Liver (tissue), 8 donors: ENCODE measurements at regions not wholly inside any gene's neighbourhood (a gene's known extent, or its start where the extent isn't known, plus 50 kb on each side); places are given as distances from the start of the nearest gene placed in this dataset.

Experiments used
- DNase-seq: peaks from one replicate; pipeline ENCODE4 v3.0.0-alpha.2; 2017; ENCODE audit warnings: low spot score
- H3K27ac ChIP-seq, 2 donors: one replicate each; pipeline ENCODE4 v1.7.0; 2013; ENCODE audit warnings: inconsistent platforms in 2 of 2, low read length in 2 of 2, control low read depth in 1 of 2, low read depth in 1 of 2, mild to moderate bottlenecking in 1 of 2
- H3K27me3 ChIP-seq, 4 donors: one replicate each; pipeline versions ENCODE4 v1.6.1 to v1.7.0; 2013; ENCODE audit warnings: low read length in 3 of 4, inconsistent platforms in 1 of 4, mild to moderate bottlenecking in 1 of 4, moderate library complexity in 1 of 4; ENCODE audit not compliant: control insufficient read depth in 4 of 4, insufficient read depth in 4 of 4
- H3K36me3 ChIP-seq, 4 donors: one replicate each; pipeline versions ENCODE4 v1.6.1 to v1.7.0; 2013; ENCODE audit warnings: low read length in 3 of 4, mild to moderate bottlenecking in 3 of 4, low read depth in 1 of 4, moderate library complexity in 1 of 4; ENCODE audit not compliant: control insufficient read depth in 4 of 4, insufficient read depth in 3 of 4
- H3K4me1 ChIP-seq, 4 donors: one replicate each; pipeline versions ENCODE4 v1.6.1 to v1.7.0; 2013; ENCODE audit warnings: low read length in 3 of 4, mild to moderate bottlenecking in 3 of 4, moderate library complexity in 1 of 4; ENCODE audit not compliant: control insufficient read depth in 4 of 4, insufficient read depth in 4 of 4
- H3K4me3 ChIP-seq, 3 donors: one replicate each; pipeline versions ENCODE4 v1.6.1 to v1.7.0; 2013; ENCODE audit warnings: low read length in 3 of 3, control low read depth in 1 of 3, low read depth in 1 of 3, mild to moderate bottlenecking in 1 of 3
- H3K9ac ChIP-seq, 2 donors: one replicate each; pipeline ENCODE4 v1.7.0; 2013; ENCODE audit warnings: low read length in 2 of 2, mild to moderate bottlenecking in 2 of 2, moderate library complexity in 2 of 2, control low read depth in 1 of 2, low read depth in 1 of 2
- H3K9me3 ChIP-seq, 4 donors: one replicate each; pipeline versions ENCODE4 v1.6.1 to v1.7.0; 2013; ENCODE audit warnings: low read length in 3 of 4; ENCODE audit not compliant: control insufficient read depth in 4 of 4
- ATF3 ChIP-seq: IDR thresholded peaks from 2 replicates; pipeline ENCODE4 v1.6.1; 2016; ENCODE audit warnings: antibody characterized with exemption
- CTCF ChIP-seq: fragments of 150-350 bp; IDR thresholded peaks from 2 replicates; pipeline ENCODE4 v1.5.1; 2017; ENCODE audit warnings: improper control_type of control experiment, low read depth, low read length; ENCODE audit not compliant: missing input control
- EGR1 ChIP-seq, 2 donors: IDR thresholded peaks; 2 replicates each; pipeline ENCODE4 v1.6.1; 2016 to 2018; ENCODE audit warnings: antibody characterized with exemption in 2 of 2, low read depth in 2 of 2
- FOXA1 ChIP-seq: IDR thresholded peaks from 2 replicates; pipeline ENCODE4 v1.6.1; 2016; ENCODE audit warnings: antibody characterized with exemption
- FOXA2 ChIP-seq: IDR thresholded peaks from 2 replicates; pipeline ENCODE4 v1.6.1; 2016; ENCODE audit warnings: antibody characterized with exemption
- HNF4A ChIP-seq, 2 donors: conservative IDR thresholded peaks; 2 replicates each; pipeline ENCODE4 v1.6.1; 2016; ENCODE audit warnings: antibody characterized with exemption in 2 of 2, mild to moderate bottlenecking in 2 of 2
- HNF4G ChIP-seq: IDR thresholded peaks from 2 replicates; pipeline ENCODE4 v1.6.1; 2016; ENCODE audit warnings: antibody characterized with exemption
- JUND ChIP-seq, 2 donors: IDR thresholded peaks; 2 replicates each; pipeline ENCODE4 v1.6.1; 2016; ENCODE audit warnings: antibody characterized with exemption in 2 of 2
- MAX ChIP-seq: IDR thresholded peaks from 2 replicates; pipeline ENCODE4 v1.6.1; 2016; ENCODE audit warnings: antibody characterized with exemption
- RAD21 ChIP-seq, 2 donors: IDR thresholded peaks; 2 replicates each; pipeline ENCODE4 v1.6.1; 2016; ENCODE audit warnings: antibody characterized with exemption in 2 of 2, mild to moderate bottlenecking in 2 of 2
- REST ChIP-seq: IDR thresholded peaks from 2 replicates; pipeline ENCODE4 v1.6.1; 2016; ENCODE audit warnings: antibody characterized with exemption, mild to moderate bottlenecking
- RXRA ChIP-seq, 2 donors: IDR thresholded peaks; 2 replicates each; pipeline ENCODE4 v1.6.1; 2017 to 2018; ENCODE audit warnings: antibody characterized with exemption in 2 of 2, mild to moderate bottlenecking in 1 of 2
- SP1 ChIP-seq: IDR thresholded peaks from 2 replicates; pipeline ENCODE4 v1.6.1; 2018; ENCODE audit warnings: antibody characterized with exemption, mild to moderate bottlenecking
- ZBTB33 ChIP-seq: IDR thresholded peaks from 2 replicates; pipeline ENCODE4 v1.6.1; 2016; ENCODE audit warnings: antibody characterized with exemption
- WGBS: extraction: QIAGEN DNeasy Blood & Tissue Kit; methylation state at CpG from one replicate; pipeline ENCODE4 v1.1.7; 2013; 5-methylcytosine and 5-hydroxymethylcytosine counted together
- donor health status: healthy.
- donor health status: healthy.
- donor health status: healthy.
- donor health status: healthy.
- donor health status: healthy.

GRCh38 chr9:12191630-12192029, 501.6 kb upstream of the TYRP1 start:
- no peak overlapping the region for H3K9ac ChIP-seq
- H3K4me3 ChIP-seq, result no peak overlapping the region
- no peaks in the 10 kb centered on the region for H3K36me3 ChIP-seq
- H3K4me1 ChIP-seq, result no peaks in the 10 kb centered on the region
- no peaks in the 10 kb centered on the region for H3K9me3 ChIP-seq
- DNase-seq, result no peak
- H3K27ac ChIP-seq, result no peak overlapping the region
- H3K27me3 ChIP-seq, result peaks cover 0 to 5% (median 0%) of the 10 kb centered on the region in 4 donors
- 88% methylated on average over 2 of the region's 2 CpGs for WGBS
- no peak for TF ChIP-seq RAD21 (IDR thresholded peaks at IDR 0.05)
- no peak for TF ChIP-seq FOXA1
- TF ChIP-seq EGR1 (IDR thresholded peaks at IDR 0.05; ENCODE audit: low read depth in 2 of 2), result no peak
- no peak for TF ChIP-seq REST
- no peak for TF ChIP-seq FOXA2
- no peak for TF ChIP-seq HNF4A (conservative IDR thresholded peaks at IDR 0.05)
- TF ChIP-seq HNF4G, result no peak
- TF ChIP-seq JUND (IDR thresholded peaks at IDR 0.05), result no peak
- no peak for TF ChIP-seq ATF3
- no peak for TF ChIP-seq CTCF
- no peak for TF ChIP-seq MAX
- no peak for TF ChIP-seq ZBTB33
- TF ChIP-seq RXRA (IDR thresholded peaks at IDR 0.05), result no peak

GRCh38 chr9:12194731-12195130, 498.5 kb upstream of the TYRP1 start:
- H3K4me3 ChIP-seq, result no peak overlapping the region
- no peaks in the 10 kb centered on the region for H3K36me3 ChIP-seq
- peaks cover 0 to 3% (median 0%) of the 10 kb centered on the region in 4 donors for H3K27me3 ChIP-seq
- H3K4me1 ChIP-seq, result no peaks in the 10 kb centered on the region
- no peaks in the 10 kb centered on the region for H3K9me3 ChIP-seq
- 69% methylated on average over 2 of the region's 2 CpGs for WGBS
- no peak for DNase-seq
- TF ChIP-seq RXRA (IDR thresholded peaks at IDR 0.05), result no peak
- no peak for TF ChIP-seq SP1
- TF ChIP-seq FOXA1, result no peak
- no peak for TF ChIP-seq HNF4G
- TF ChIP-seq ZBTB33, result no peak
- no peak for TF ChIP-seq EGR1 (IDR thresholded peaks at IDR 0.05; ENCODE audit: low read depth in 2 of 2)
- H3K9ac ChIP-seq, result no peak overlapping the region
- no peak overlapping the region for H3K27ac ChIP-seq
